ENCODE measurements at regions not wholly inside any gene's neighbourhood (a gene's known extent, or its start where the extent isn't known, plus 50 kb on each side); places are given as distances from the start of the nearest gene placed in this dataset.

- DNase-seq: no peak
- intact Hi-C loops (cut with DNase I): no loop called here
Observed at GRCh38 chr3:89971329-89971728, 863.9 kb downstream of the EPHA3 start.

DNA sequence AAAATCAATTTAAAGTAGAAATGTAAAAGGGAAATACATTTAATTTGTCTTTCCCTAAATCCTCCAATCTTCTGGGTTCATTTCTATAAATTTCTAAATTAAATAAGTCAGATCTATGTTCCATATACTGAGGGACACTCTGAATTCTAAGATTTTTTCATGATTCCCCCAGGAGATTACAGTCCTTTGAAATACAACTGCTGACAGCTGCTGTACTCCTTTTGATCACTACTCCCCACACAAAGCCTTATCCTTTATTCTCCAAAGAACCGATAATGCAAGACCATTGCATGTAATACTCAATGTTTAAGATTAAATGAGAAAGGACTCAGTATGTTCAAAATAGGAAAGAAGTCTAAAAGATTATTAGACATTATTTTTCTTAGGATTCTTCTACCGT lies 865.7 kb downstream of the EPHA3 start:
- intact Hi-C loops (cut with DNase I): no loop called here
- no peak for DNase-seq

DNA sequence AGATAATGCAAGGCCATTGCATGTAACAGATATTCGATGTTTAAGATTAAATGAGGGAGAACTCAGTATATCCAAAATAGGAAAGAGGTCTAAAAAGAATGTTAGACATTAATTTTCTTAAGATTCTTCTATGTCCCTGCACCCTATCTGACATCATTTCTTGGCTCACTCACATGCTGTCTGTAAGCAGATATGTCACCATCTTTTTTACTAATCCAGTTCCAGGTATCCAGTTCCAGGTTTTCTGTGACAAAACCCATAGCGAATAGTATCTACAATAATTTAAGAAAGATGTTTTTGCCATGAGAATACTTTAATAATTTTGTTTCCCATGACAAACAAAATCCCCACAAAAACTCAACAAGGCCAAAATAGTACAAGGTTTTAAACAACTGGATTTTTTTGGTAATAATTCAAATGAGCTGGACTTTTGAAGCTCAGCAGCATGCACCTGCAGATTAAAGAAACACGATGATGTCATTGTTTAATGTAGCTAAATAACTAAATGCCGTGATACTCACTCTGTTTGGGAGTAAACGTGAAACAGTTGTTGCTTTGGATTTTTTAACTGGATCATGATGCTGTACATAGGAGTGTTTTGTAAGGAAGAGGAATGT lies 867.6 kb downstream of the EPHA3 start:
- intact Hi-C loops (cut with DNase I): no loop called here
- no peak for DNase-seq

DNA sequence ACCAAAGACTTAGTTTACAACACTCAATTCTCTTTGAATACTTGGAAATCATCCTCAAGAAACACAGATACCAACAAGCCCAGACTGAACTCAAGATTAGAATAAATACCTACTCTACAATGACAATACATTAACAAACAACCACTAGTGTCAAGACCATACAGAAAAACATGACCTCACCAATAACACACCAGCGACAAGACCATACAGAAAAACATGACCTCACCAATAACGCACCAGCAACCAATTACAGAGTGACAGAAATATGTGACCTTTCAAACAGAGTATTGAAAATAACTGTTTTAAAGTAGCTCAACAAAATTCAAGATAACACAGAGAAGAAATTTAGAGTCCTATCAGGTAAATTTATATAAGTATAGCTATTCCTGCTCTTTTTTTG lies 876.0 kb downstream of the EPHA3 start:
- intact Hi-C loops (cut with DNase I): no loop called here
- DNase-seq: no peak

GRCh38 chr3:90005281-90005847 lies 897.9 kb downstream of the EPHA3 start:
- DNase-seq: no peak
- intact Hi-C loops (cut with DNase I): no loop called here

DNA sequence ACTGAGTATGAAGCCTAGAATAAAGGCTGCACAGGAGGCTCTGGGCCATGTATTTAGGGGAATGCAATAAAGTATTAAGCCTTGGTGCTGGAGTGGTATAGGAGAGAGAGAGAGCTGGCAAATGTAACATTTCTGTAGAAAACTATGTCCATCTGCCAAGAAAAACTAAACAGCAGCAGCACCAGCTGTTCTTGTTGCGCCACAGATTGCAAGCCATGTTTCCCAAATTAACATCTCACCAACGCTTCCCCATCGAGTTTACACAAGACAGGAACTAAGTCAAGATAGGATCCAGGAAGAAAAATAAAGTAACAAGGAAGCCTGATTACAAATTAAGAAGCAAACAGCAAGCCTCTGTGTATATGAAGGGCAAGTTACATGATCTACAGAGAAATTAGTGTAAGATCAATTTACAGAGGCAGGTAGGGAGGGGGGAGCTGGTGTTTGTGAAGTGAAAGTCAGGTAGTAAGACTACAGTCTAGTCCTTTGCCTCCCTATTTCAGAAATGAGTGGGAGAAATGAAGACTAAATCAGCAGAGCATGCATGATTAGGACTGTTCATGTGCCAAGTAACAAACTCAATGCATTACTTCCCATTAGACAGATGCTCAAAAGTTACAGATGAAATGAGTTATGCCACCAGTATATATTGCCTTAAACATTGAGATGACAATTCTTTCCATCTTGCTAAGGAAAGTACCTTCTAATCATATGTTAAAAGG lies 900.5 kb downstream of the EPHA3 start:
- no peak for DNase-seq

GRCh38 chr3:90010341-90010740 lies 902.9 kb downstream of the EPHA3 start:
- intact Hi-C loops (cut with DNase I): no loop called here
- no peak for DNase-seq

More for the DNA sequence above, 900.5 kb downstream of the EPHA3 start:
- intact Hi-C loops (cut with DNase I): no loop called here

DNA sequence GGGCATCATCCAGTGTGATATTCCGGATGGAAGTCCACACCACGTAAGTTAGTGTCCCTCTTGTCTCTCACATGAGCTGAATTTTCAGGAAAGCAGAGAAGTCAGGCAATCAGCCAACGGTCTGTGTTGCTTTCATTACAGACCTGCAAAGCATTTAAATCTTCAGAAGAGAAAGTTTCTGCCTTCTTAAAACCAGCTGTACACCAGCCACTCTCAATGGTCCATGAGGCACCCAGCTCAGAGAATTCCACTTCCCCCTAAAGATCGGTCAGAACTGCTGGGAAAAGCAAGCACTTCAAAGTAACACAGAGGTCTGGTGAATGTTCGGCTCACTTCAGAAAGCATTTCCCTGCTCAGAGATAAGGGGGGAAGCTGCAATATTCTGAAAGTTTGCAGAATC lies 903.7 kb downstream of the EPHA3 start:
- intact Hi-C loops (cut with DNase I): no loop called here
- peak in 3 of 42 donors; percentile 10 to 39 (median 16) for DNase-seq

GRCh38 chr3:90011596-90011995 lies 904.2 kb downstream of the EPHA3 start:
- no peak for DNase-seq
- intact Hi-C loops (cut with DNase I): no loop called here

DNA sequence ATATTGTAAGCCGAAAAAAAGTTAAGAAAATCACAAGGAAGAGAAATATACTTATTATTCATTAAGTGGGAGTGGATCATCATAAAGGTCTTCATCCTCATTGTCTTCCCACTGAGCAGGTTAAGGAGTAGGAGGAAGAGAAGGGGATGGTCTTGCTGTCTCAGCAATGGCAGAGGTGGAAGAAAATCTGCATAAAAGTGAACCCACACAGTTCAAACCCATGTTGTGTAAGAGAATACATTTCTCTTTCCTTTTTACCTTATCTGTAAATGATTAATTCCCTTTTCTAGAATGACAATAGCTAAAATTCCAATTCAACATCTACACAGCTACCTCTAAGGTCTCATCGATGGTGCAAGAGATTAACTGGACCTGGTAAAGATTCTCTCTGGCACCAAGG lies 904.6 kb downstream of the EPHA3 start:
- peak in 7 of 42 donors; percentile 9 to 52 (median 19) for DNase-seq
- intact Hi-C loops (cut with DNase I): no loop called here

GRCh38 chr3:90015688-90016356 lies 908.4 kb downstream of the EPHA3 start:
- intact Hi-C loops (cut with DNase I): no loop called here
- no peak for DNase-seq

DNA sequence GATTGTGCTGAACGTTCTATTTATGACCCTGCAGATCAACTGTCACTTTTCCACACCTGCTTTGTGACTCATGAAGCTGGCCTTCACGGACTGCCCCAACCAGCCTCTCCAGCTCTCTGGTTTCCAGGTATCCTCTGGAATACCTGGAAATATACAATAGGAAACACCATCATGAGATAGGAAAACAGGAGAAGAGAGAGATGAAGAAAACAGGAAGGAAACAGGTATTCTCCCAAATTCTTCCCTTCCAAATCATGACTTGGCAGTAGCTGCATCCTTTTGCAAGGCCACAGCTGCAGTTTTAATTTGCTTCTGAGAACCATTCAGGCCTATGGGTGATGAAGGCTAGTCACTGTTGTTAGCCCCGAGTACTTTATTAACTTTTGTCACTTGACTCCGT lies 909.1 kb downstream of the EPHA3 start:
- no peak for DNase-seq

DNA sequence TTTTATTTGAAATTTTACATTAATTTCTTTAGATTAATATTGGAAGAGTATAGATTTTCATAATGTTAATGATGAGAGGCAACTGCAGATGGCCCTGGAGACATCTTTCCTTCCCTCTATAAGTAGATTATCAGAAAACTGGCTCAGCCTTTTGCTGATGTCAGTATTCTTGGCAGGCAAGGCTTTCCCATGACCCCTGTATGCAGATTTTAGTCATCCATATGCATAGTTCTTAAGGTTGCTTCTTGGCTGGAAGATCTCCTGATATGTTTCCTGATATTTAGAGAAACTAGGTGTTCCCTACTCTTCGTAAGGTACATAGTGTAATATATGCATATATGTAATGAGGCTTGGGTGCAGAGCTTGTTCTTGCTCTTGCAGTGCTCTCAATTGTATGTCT lies 911.4 kb downstream of the EPHA3 start:
- intact Hi-C loops (cut with DNase I): no loop called here
- no peak for DNase-seq

More for the DNA sequence above, 909.1 kb downstream of the EPHA3 start:
- intact Hi-C loops (cut with DNase I): no loop called here

DNA sequence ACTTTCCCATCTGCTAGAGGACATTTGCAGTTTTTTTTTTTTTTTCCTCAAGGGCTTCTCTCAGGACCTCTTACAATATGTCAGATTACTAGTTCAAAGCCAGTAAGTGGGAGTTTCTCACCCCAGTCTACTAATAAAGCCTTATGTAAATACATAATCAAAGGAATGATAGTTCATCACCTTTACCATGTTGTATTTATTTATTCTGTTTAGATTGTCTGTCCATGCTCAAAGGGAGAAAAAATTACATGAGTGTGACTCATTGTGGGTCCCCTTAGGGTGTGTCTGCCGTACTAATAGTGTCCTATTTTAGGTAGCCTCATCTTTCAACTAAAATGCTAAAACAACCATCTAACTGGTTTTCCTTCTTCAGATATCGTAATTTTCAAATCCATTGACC lies 917.6 kb downstream of the EPHA3 start:
- intact Hi-C loops (cut with DNase I): no loop called here
- no peak for DNase-seq

DNA sequence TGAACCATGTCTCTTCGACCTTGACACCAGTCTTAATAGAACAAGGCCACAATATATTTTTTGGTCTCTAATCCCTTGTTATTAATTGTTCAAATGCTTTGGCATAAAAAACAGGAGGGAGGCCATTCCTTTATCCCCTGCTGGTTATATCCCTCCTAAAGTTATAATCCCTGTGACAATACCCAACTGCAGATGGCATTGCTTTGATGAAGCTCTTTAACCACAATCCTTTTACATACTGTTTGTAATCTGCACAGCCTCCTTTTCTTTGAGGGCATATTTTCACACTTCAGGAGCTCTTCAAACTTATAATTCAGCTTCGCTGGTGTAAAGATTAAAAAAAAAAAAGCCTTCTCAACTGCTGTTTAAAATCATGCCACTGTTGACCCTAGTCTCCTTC lies 919.0 kb downstream of the EPHA3 start:
- intact Hi-C loops (cut with DNase I): no loop called here
- DNase-seq: no peak

- DNase-seq: no peak
- intact Hi-C loops (cut with DNase I): no loop called here
Observed at GRCh38 chr3:90031121-90031520, 923.7 kb downstream of the EPHA3 start.

- DNase-seq: no peak
- intact Hi-C loops (cut with DNase I): no loop called here
Observed at GRCh38 chr3:90032980-90033641, 925.7 kb downstream of the EPHA3 start.

DNA sequence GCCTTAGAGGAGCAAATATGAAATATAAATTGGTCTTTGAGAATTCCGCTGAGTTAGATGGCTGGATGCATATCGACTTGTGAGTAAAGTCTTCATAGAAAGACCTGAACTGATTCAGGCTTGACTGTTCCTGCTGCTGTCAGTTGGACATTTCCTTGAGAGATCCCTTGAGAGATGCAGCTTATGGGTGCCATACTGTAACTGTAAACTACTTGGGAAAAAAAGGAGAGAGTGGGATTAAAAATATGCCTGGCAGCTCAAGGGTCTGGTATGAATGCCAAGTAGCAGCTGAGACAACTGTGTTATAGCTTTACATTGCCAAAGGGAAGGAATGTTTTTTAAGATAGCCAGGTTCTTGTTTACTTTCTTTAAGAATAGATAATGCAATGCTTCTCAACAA lies 926.6 kb downstream of the EPHA3 start:
- intact Hi-C loops (cut with DNase I): no loop called here
- DNase-seq: no peak

- no peak for DNase-seq
Observed at GRCh38 chr3:90035643-90036042, 928.2 kb downstream of the EPHA3 start.

More at GRCh38 chr3:90035643-90036042, 928.2 kb downstream of the EPHA3 start:
- intact Hi-C loops (cut with DNase I): no loop called here
